Astrocyte (in vitro differentiated cells and primary cell): ENCODE measurements at regions not wholly inside any gene's neighbourhood (a gene's known extent, or its start where the extent isn't known, plus 50 kb on each side); places are given as distances from the start of the nearest gene placed in this dataset.

ENCODE experiments used
- DNase-seq: peaks from one replicate; pipeline ENCODE4 v3.0.0-alpha.2; 2010; ENCODE audit warnings: low read depth
- FAIRE-seq: peaks from 2 replicates; lab custom pipeline; 2011; peaks lifted over from hg19 to GRCh38; lab: Jason Lieb, UNC
- H2AFZ ChIP-seq: 2 replicates; pipeline ENCODE4 v1.6.0; 2012; ENCODE audit warnings: low read depth, low read length, inconsistent platforms
- H3K27ac ChIP-seq: 2 replicates; pipeline ENCODE4 v1.5.1; 2011; ENCODE audit warnings: low read depth, low read length, inconsistent platforms
- H3K27me3 ChIP-seq: 2 replicates; pipeline ENCODE4 v1.6.0; 2011; ENCODE audit warnings: low read length, inconsistent platforms; ENCODE audit not compliant: insufficient read depth
- H3K36me3 ChIP-seq: 2 replicates; pipeline ENCODE4 v1.5.1; 2011; ENCODE audit warnings: low read length, inconsistent platforms; ENCODE audit not compliant: insufficient read depth
- H3K4me1 ChIP-seq: 2 replicates; pipeline ENCODE4 v1.5.1; 2011; ENCODE audit warnings: low read length, inconsistent platforms; ENCODE audit not compliant: insufficient read depth
- H3K4me2 ChIP-seq: 2 replicates; pipeline ENCODE4 v1.6.0; 2012; ENCODE audit warnings: low read length, inconsistent platforms
- H3K4me3 ChIP-seq: 2 replicates; pipeline ENCODE4 v1.5.1; 2011; ENCODE audit warnings: low read depth, mild to moderate bottlenecking, low read length, inconsistent platforms; ENCODE audit not compliant: insufficient read depth
- H3K79me2 ChIP-seq: 2 replicates; pipeline ENCODE4 v1.6.0; 2012; ENCODE audit warnings: mild to moderate bottlenecking, low read length, inconsistent platforms; ENCODE audit not compliant: insufficient read depth
- H3K9ac ChIP-seq: 2 replicates; pipeline ENCODE4 v1.6.0; 2012; ENCODE audit warnings: mild to moderate bottlenecking, low read length, inconsistent platforms
- H3K9me3 ChIP-seq: 2 replicates; pipeline ENCODE4 v1.5.1; 2012; ENCODE audit warnings: low read depth, mild to moderate bottlenecking, low read length, inconsistent platforms; ENCODE audit not compliant: insufficient read depth
- H4K20me1 ChIP-seq: 2 replicates; pipeline ENCODE4 v1.6.0; 2012; ENCODE audit warnings: low read length, inconsistent platforms; ENCODE audit not compliant: insufficient read depth
- H3K27ac Mint-ChIP-seq: one replicate; pipeline ENCODE4 v1.8.0; 2021; ENCODE audit warnings: mild to moderate bottlenecking, mixed read lengths; ENCODE audit not compliant: unreplicated experiment
- H3K27me3 Mint-ChIP-seq: one replicate; pipeline ENCODE4 v1.8.0; 2021; ENCODE audit warnings: low read depth, mixed read lengths; ENCODE audit not compliant: unreplicated experiment
- H3K36me3 Mint-ChIP-seq: one replicate; pipeline ENCODE4 v1.8.0; 2021; ENCODE audit warnings: low read depth, mixed read lengths; ENCODE audit not compliant: unreplicated experiment
- H3K4me1 Mint-ChIP-seq: one replicate; pipeline ENCODE4 v1.8.0; 2021; ENCODE audit warnings: low read depth, mixed read lengths; ENCODE audit not compliant: unreplicated experiment
- H3K4me3 Mint-ChIP-seq: one replicate; pipeline ENCODE4 v1.8.0; 2021; ENCODE audit warnings: mild to moderate bottlenecking, moderate library complexity, mixed read lengths; ENCODE audit not compliant: unreplicated experiment
- H3K9me3 Mint-ChIP-seq: one replicate; pipeline ENCODE4 v1.8.0; 2021; ENCODE audit warnings: mild to moderate bottlenecking, mixed read lengths; ENCODE audit not compliant: unreplicated experiment
- EZH2 ChIP-seq: IDR thresholded peaks from 2 replicates; pipeline ENCODE4 v1.6.1; 2012; ENCODE audit warnings: mild to moderate bottlenecking, low read length, inconsistent platforms; ENCODE audit not compliant: insufficient read depth
- TF ChIP-seq, protein P1 (sequence below): IDR thresholded peaks from 2 replicates; pipeline ENCODE4 v1.5.1; 2011; ENCODE audit warnings: low read depth, mild to moderate bottlenecking, inconsistent platforms, low read length, moderate library complexity; ENCODE audit not compliant: insufficient read depth

DNA sequence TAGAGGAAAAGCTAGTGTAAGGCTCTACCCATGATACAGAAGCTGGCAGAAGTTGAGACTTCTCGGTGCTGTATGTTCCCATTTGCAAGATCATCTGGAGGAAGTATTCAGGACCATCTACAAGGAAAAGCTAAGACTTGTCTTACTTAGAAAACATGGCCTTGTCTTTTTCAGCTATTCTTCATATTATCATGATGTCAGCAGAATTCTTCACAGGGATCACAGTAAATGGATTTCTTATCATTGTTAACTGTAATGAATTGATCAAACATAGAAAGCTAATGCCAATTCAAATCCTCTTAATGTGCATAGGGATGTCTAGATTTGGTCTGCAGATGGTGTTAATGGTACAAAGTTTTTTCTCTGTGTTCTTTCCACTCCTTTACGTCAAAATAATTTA is 79.6 kb upstream of the SCIN start:
- Histone ChIP-seq H3K4me1 (no peaks in the 10 kb centered on the region), H3K4me2 (no peak overlapping the region), H3K4me3 (no peak overlapping the region), H2AFZ (no peak overlapping the region), H4K20me1 (no peaks in the 10 kb centered on the region), H3K9me3 (no peaks in the 10 kb centered on the region), H3K9ac (no peak overlapping the region), H3K79me2 (no peaks in the 10 kb centered on the region), H3K27me3 (no peaks in the 10 kb centered on the region), H3K36me3 (no peaks in the 10 kb centered on the region), H3K27ac (no peak overlapping the region)
- DNase-seq (no peak), FAIRE-seq (no peak)
- H3K36me3 Mint-ChIP-seq = no peaks in the 10 kb centered on the region
- no peaks in the 10 kb centered on the region for H3K9me3 Mint-ChIP-seq
- no peak overlapping the region for H3K27ac Mint-ChIP-seq
- TF ChIP-seq, protein P1, sequence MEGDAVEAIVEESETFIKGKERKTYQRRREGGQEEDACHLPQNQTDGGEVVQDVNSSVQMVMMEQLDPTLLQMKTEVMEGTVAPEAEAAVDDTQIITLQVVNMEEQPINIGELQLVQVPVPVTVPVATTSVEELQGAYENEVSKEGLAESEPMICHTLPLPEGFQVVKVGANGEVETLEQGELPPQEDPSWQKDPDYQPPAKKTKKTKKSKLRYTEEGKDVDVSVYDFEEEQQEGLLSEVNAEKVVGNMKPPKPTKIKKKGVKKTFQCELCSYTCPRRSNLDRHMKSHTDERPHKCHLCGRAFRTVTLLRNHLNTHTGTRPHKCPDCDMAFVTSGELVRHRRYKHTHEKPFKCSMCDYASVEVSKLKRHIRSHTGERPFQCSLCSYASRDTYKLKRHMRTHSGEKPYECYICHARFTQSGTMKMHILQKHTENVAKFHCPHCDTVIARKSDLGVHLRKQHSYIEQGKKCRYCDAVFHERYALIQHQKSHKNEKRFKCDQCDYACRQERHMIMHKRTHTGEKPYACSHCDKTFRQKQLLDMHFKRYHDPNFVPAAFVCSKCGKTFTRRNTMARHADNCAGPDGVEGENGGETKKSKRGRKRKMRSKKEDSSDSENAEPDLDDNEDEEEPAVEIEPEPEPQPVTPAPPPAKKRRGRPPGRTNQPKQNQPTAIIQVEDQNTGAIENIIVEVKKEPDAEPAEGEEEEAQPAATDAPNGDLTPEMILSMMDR = no peak
- no peak for TF ChIP-seq EZH2
- no peaks in the 10 kb centered on the region for H3K27me3 Mint-ChIP-seq
- no peak overlapping the region for H3K4me3 Mint-ChIP-seq
- peaks cover 10% of the 10 kb centered on the region for H3K4me1 Mint-ChIP-seq

GRCh38 chr7:12491526-12491925 is 79.0 kb upstream of the SCIN start:
- H3K9ac ChIP-seq = no peak overlapping the region
- no peaks in the 10 kb centered on the region for H3K79me2 ChIP-seq
- no peaks in the 10 kb centered on the region for H3K36me3 ChIP-seq
- TF ChIP-seq EZH2 = no peak
- TF ChIP-seq, protein P1 = no peak
- H3K36me3 Mint-ChIP-seq = no peaks in the 10 kb centered on the region
- H3K27ac Mint-ChIP-seq = no peak overlapping the region
- H3K4me3 Mint-ChIP-seq = no peak overlapping the region
- DNase-seq (no peak), FAIRE-seq (no peak)
- peaks cover 10% of the 10 kb centered on the region for H3K4me1 Mint-ChIP-seq
- H3K27me3 ChIP-seq = no peaks in the 10 kb centered on the region
- H3K9me3 ChIP-seq = no peaks in the 10 kb centered on the region
- H3K4me2 ChIP-seq = no peak overlapping the region
- no peak overlapping the region for H2AFZ ChIP-seq
- no peaks in the 10 kb centered on the region for H3K4me1 ChIP-seq
- H4K20me1 ChIP-seq = no peaks in the 10 kb centered on the region
- H3K4me3 ChIP-seq = no peak overlapping the region
- H3K9me3 Mint-ChIP-seq = no peaks in the 10 kb centered on the region
- H3K27me3 Mint-ChIP-seq = no peaks in the 10 kb centered on the region
- H3K27ac ChIP-seq = no peak overlapping the region

DNA sequence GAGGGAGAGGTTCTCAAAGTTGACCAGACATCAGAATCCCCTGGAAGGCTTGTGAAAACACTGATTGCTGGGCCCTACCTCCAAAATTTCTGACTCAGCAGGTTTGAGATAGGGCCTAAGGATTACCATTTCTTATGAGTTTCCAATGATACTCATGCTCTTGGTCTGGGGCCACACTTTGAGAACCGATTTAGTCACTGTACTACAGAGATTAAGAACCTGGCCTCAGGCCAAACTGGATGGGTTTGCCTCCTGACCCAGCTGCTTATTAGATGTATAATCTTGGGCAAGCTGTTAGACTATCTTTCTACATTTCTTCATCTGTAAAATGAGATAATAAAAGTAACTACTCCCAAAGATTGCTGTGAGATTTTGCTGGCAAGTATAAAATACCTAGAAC is 77.1 kb upstream of the SCIN start:
- H3K27ac Mint-ChIP-seq = no peak overlapping the region
- no peaks in the 10 kb centered on the region for H3K27me3 ChIP-seq
- no peaks in the 10 kb centered on the region for H3K79me2 ChIP-seq
- H3K9ac ChIP-seq = no peak overlapping the region
- H3K9me3 ChIP-seq = no peaks in the 10 kb centered on the region
- H3K9me3 Mint-ChIP-seq = no peaks in the 10 kb centered on the region
- H3K4me1 ChIP-seq = no peaks in the 10 kb centered on the region
- H3K27me3 Mint-ChIP-seq = no peaks in the 10 kb centered on the region
- DNase-seq (peak; percentile 57), FAIRE-seq (no peak)
- peaks cover 10% of the 10 kb centered on the region for H3K4me1 Mint-ChIP-seq
- H3K27ac ChIP-seq = no peak overlapping the region
- no peaks in the 10 kb centered on the region for H3K36me3 Mint-ChIP-seq
- no peak overlapping the region for H3K4me2 ChIP-seq
- H3K4me3 Mint-ChIP-seq = no peak overlapping the region
- no peak overlapping the region for H2AFZ ChIP-seq
- no peaks in the 10 kb centered on the region for H4K20me1 ChIP-seq
- H3K36me3 ChIP-seq = no peaks in the 10 kb centered on the region
- TF ChIP-seq, protein P1 = no peak
- no peak for TF ChIP-seq EZH2
- no peak overlapping the region for H3K4me3 ChIP-seq
